ENCODE measurements at regions not wholly inside any gene's neighbourhood (a gene's known extent, or its start where the extent isn't known, plus 50 kb on each side); places are given as distances from the start of the nearest gene placed in this dataset.
A peak's percentile ranks its signal among the peaks of the same experiment; 100 is the strongest.
"Not testable (repeated sequence)": the region's sequence is repeated elsewhere in the genome, so short reads cannot be mapped to it uniquely, and the experiment has no call there.

DNA sequence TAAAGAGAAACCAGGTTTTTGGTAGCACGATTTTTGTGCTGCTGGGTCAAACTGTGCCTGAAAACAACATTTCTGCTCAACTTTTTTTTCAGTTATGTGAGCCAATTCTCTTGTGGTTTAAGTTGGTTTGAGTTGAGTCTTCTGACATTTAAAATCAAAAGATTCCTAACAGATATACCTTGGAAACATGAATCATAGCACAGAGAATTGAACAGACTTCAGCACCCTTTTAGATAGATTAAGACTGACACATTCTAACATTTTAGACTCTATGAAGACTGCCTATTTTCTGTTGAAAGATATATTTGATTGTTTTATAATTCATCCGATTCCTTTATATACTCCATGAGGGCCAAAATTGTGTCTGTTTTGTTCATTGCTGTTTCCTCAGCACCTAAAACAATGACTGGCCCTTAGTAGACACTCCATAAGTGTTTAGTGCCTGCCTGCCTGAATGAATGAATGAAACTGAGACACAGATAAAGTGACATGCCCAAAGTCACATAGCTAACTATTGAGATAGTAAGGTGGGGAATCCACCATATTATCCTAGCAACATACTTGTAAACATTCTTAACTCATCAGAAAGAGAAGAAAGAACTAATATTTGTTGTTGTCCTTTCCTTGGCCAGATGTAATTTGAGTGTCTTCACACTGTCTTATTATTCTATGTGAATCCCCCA lies 624.0 kb downstream of the MID1IP1 start:
- TF ChIP-seq, protein P1, sequence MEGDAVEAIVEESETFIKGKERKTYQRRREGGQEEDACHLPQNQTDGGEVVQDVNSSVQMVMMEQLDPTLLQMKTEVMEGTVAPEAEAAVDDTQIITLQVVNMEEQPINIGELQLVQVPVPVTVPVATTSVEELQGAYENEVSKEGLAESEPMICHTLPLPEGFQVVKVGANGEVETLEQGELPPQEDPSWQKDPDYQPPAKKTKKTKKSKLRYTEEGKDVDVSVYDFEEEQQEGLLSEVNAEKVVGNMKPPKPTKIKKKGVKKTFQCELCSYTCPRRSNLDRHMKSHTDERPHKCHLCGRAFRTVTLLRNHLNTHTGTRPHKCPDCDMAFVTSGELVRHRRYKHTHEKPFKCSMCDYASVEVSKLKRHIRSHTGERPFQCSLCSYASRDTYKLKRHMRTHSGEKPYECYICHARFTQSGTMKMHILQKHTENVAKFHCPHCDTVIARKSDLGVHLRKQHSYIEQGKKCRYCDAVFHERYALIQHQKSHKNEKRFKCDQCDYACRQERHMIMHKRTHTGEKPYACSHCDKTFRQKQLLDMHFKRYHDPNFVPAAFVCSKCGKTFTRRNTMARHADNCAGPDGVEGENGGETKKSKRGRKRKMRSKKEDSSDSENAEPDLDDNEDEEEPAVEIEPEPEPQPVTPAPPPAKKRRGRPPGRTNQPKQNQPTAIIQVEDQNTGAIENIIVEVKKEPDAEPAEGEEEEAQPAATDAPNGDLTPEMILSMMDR (IDR thresholded peaks at IDR 0.05; ENCODE audit: unreplicated experiment in 3 of 3): no peak
- Mint-ChIP-seq H3K4me1 (peaks cover 13% of the 10 kb centered on the region), H3K9me3 (peaks cover 9% of the 10 kb centered on the region), H3K4me3 (no peak overlapping the region), H3K27ac (no peak overlapping the region), H3K27me3 (ENCODE audit: low read depth) (no peaks in the 10 kb centered on the region), H3K36me3 (ENCODE audit: low read depth) (no peaks in the 10 kb centered on the region)

DNA sequence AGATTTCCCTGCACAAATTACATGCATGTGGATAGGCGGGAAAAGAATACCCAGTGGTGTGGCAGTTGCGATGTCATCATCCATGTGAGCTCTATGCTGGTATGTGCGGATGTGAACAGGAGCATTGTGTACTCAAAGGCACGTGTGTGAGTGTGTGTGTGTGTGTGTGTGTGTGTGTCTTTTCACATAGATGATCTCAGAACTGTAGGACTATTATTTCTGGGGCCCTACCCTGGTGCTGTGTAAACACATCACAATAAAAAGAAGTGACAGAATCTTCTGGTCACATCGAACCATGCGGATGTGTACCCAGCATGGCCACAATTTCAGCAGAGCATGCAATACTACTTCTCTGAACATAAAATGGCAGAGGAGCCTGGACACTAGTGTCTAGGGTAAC lies 624.8 kb downstream of the MID1IP1 start:
- Mint-ChIP-seq H3K9me3 (peaks cover 9% of the 10 kb centered on the region), H3K27ac (no peak overlapping the region), H3K4me1 (peaks cover 13% of the 10 kb centered on the region), H3K36me3 (ENCODE audit: low read depth) (no peaks in the 10 kb centered on the region), H3K4me3 (no peak overlapping the region), H3K27me3 (ENCODE audit: low read depth) (no peaks in the 10 kb centered on the region)
- TF ChIP-seq, protein P1 (IDR thresholded peaks at IDR 0.05; ENCODE audit: unreplicated experiment in 3 of 3): no peak

DNA sequence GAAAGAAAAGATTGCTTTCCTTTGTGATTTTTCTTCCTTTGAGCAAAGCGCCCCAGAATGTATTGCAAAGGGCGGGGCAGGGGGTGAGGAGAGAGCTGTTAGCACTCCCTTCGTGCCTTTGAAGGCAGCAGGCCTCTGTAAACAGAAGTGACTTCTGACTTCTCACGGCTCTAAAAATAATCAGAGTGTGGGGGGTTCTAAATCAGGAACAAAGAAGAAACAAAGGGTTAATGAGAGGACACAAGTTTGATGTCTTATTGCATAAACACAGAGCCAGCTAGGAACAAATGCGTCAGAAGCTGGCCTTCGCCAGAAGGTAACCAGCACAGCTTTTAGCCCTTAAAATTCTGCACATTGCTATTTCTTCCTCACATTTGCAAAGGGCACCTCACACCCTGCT lies 626.2 kb downstream of the MID1IP1 start:
- Mint-ChIP-seq H3K4me1 (peaks cover 18% of the 10 kb centered on the region), H3K4me3 (no peak overlapping the region), H3K27me3 (ENCODE audit: low read depth) (no peaks in the 10 kb centered on the region), H3K36me3 (ENCODE audit: low read depth) (no peaks in the 10 kb centered on the region), H3K9me3 (peaks cover 14% of the 10 kb centered on the region), H3K27ac (peak overlapping the region in 1 of 3 experiments; percentile 43)
- TF ChIP-seq, protein P1 (IDR thresholded peaks at IDR 0.05; ENCODE audit: unreplicated experiment in 3 of 3): no peak

DNA sequence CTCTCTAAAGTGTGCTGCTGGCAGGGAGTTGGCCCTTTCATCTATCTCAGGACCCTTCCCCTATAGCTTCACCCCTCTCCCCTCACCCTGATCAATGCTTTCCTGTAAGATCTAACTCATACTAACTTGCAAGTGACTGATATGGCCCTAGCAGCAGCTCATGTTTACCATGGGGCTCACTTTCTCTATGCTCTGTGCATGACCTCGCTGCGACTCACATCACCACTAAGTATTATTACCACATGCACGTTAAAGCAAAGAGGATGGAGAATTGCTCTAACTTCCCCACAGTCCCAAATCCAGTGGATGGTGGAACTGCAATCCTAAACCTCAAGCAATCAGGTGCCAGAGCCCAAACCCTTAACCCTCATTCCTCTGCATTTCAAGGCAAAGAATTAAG lies 626.6 kb downstream of the MID1IP1 start:
- no peak overlapping the region for H3K4me3 Mint-ChIP-seq
- TF ChIP-seq, protein P1 (IDR thresholded peaks at IDR 0.05; ENCODE audit: unreplicated experiment in 3 of 3): no peak
- peaks cover 20% of the 10 kb centered on the region for H3K4me1 Mint-ChIP-seq
- no peak overlapping the region for H3K27ac Mint-ChIP-seq
- no peaks in the 10 kb centered on the region for H3K36me3 Mint-ChIP-seq (ENCODE audit: low read depth)
- no peaks in the 10 kb centered on the region for H3K27me3 Mint-ChIP-seq (ENCODE audit: low read depth)
- H3K9me3 Mint-ChIP-seq: peaks cover 14% of the 10 kb centered on the region

DNA sequence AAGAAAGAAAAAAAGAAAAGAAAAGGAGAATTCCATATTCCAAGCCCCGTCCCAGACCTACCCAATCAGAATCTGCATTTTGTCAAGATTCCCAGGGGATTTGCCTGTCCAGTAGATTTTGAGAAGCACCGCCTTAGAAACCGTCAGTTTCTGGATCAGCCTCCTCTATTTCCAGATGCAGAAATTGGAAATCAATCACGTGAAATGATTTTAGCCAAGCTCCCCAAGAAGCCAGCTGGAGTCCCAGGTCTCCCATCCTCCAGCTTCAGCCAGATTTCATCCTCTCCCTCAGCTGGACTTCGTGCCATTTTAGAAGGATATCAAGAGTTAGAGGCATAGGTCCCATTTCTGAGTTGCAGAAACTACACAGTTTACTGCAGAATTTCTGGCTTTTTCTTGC lies 629.3 kb downstream of the MID1IP1 start:
- peaks cover 7% of the 10 kb centered on the region for H3K9me3 Mint-ChIP-seq
- H3K27me3 Mint-ChIP-seq (ENCODE audit: low read depth): no peaks in the 10 kb centered on the region
- H3K4me1 Mint-ChIP-seq: peaks cover 23% of the 10 kb centered on the region
- TF ChIP-seq, protein P1 (IDR thresholded peaks at IDR 0.05; ENCODE audit: unreplicated experiment in 3 of 3): no peak
- H3K27ac Mint-ChIP-seq: no peak overlapping the region
- no peak overlapping the region for H3K4me3 Mint-ChIP-seq
- no peaks in the 10 kb centered on the region for H3K36me3 Mint-ChIP-seq (ENCODE audit: low read depth)

DNA sequence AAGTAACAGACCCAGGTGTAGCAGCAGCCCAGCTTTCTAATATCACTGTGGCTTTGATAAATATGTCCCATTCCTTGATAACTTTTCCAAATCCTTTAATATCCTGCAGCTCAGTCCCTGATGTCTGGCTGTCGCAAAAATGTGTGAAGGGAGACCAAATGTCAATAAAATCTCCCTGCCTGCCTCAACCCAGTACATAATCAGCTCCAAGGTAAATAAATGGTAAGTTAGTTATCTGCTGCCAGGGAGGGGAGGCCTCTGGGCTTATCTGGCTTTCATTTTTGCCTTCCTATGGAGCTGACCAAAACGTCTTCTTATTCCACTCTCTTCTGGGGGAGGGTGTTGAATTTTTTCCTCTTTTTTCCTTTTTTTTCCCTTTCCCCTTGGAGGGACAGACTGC lies 630.6 kb downstream of the MID1IP1 start:
- Mint-ChIP-seq H3K27ac (peak overlapping the region in 1 of 3 experiments; percentile 76), H3K27me3 (ENCODE audit: low read depth) (no peaks in the 10 kb centered on the region), H3K36me3 (ENCODE audit: low read depth) (no peaks in the 10 kb centered on the region), H3K4me3 (no peak overlapping the region), H3K9me3 (peaks cover 7% of the 10 kb centered on the region), H3K4me1 (peaks cover 23% of the 10 kb centered on the region)
- TF ChIP-seq, protein P1 (IDR thresholded peaks at IDR 0.05; ENCODE audit: unreplicated experiment in 3 of 3): no peak

DNA sequence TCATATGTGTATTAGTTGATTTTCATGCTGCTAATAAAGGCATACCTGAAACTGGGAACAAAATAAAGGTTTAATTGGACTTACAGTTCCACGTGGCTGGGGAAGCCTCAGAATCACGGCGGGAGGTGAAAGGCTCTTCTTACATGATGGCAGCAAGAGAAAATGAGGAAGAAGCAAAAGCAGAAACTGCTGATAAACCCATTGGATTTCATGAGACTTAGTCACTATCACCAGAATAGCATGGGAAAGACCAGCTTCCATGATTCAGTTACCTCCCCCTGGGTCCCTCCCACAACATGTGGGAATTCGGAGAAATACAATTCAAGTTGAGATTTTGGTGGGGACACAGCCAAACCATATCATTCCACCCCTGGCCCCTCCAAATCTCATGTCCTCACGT lies 633.4 kb downstream of the MID1IP1 start:
- H3K36me3 Mint-ChIP-seq (ENCODE audit: low read depth); H3K27me3 Mint-ChIP-seq (ENCODE audit: low read depth); H3K4me3 Mint-ChIP-seq; H3K9me3 Mint-ChIP-seq; H3K27ac Mint-ChIP-seq: not testable (repeated sequence)
- peaks cover 18% of the 10 kb centered on the region for H3K4me1 Mint-ChIP-seq

DNA sequence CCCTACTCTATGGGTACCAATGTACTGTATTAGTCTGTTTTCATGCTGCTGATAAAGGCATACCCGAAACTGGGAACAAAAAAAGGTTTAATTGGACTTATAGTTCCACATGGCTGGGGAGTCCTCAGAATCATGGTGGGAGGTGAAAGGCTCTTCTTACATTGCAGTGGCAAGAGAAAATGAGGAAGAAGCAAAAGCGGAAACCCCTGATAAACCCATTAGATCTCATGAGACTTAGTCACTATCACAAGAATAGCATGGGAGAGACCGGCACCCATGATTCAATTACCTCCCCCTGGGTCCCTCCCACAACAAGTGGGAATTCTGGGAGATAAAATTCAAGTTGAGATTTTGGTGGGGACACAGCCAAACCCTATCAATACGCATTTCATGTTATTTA lies 635.3 kb downstream of the MID1IP1 start:
- H3K4me3 Mint-ChIP-seq; H3K27me3 Mint-ChIP-seq (ENCODE audit: low read depth); H3K9me3 Mint-ChIP-seq; H3K36me3 Mint-ChIP-seq (ENCODE audit: low read depth); H3K27ac Mint-ChIP-seq: not testable (repeated sequence)
- H3K4me1 Mint-ChIP-seq: peaks cover 25% of the 10 kb centered on the region

Measured in nephron (organoid).